HG02852 (cell line): ENCODE measurements at regions not wholly inside any gene's neighbourhood (a gene's known extent, or its start where the extent isn't known, plus 50 kb on each side); places are given as distances from the start of the nearest gene placed in this dataset.

Experiments used
- ATAC-seq: cut with Tn5 transposase; IDR thresholded peaks from one replicate; pipeline ENCODE4 v1.9.1; 2021; ENCODE audit warnings: mild to moderate bottlenecking, moderate library complexity; ENCODE audit not compliant: unreplicated experiment

- ATAC-seq: no peak
Observed at GRCh38 chr1:56442290-56442877, 137.0 kb downstream of the PLPP3 start.

- no peak for ATAC-seq
Observed at GRCh38 chr1:56441601-56442000, 137.8 kb downstream of the PLPP3 start.

- no peak for ATAC-seq
Observed at GRCh38 chr1:56439610-56440264, 139.6 kb downstream of the PLPP3 start.

GRCh38 chr1:56438901-56439551 lies 140.3 kb downstream of the PLPP3 start:
- no peak for ATAC-seq

GRCh38 chr1:56437959-56438358 lies 141.4 kb downstream of the PLPP3 start:
- ATAC-seq: no peak

GRCh38 chr1:56436912-56437417 lies 142.4 kb downstream of the PLPP3 start:
- no peak for ATAC-seq

GRCh38 chr1:56436296-56436695 lies 143.1 kb downstream of the PLPP3 start:
- no peak for ATAC-seq

GRCh38 chr1:56435434-56436262 lies 143.7 kb downstream of the PLPP3 start:
- ATAC-seq: no peak

- no peak for ATAC-seq
Observed at GRCh38 chr1:56434740-56435139, 144.6 kb downstream of the PLPP3 start.

- no peak for ATAC-seq
Observed at GRCh38 chr1:56434025-56434424, 145.3 kb downstream of the PLPP3 start.

- no peak for ATAC-seq
Observed at GRCh38 chr1:56433056-56433577, 146.2 kb downstream of the PLPP3 start.

GRCh38 chr1:56432166-56432971 lies 147.0 kb downstream of the PLPP3 start:
- no peak for ATAC-seq

- ATAC-seq: no peak
Observed at GRCh38 chr1:56430141-56430839, 149.1 kb downstream of the PLPP3 start.

- no peak for ATAC-seq
Observed at GRCh38 chr1:56429288-56429687, 150.1 kb downstream of the PLPP3 start.

GRCh38 chr1:56426587-56427381 lies 152.6 kb downstream of the PLPP3 start:
- no peak for ATAC-seq

GRCh38 chr1:56425494-56426037 lies 153.8 kb downstream of the PLPP3 start:
- no peak for ATAC-seq

- no peak for ATAC-seq
Observed at GRCh38 chr1:56424744-56425493, 154.4 kb downstream of the PLPP3 start.

- no peak for ATAC-seq
Observed at GRCh38 chr1:56423716-56424115, 155.6 kb downstream of the PLPP3 start.
